Adrenal gland (tissue), 5 donors: ENCODE measurements at regions not wholly inside any gene's neighbourhood (a gene's known extent, or its start where the extent isn't known, plus 50 kb on each side); places are given as distances from the start of the nearest gene placed in this dataset.

ENCODE experiments used
- POLR2A ChIP-seq, 2 donors: fragments of 450-650 bp; IDR thresholded peaks; one replicate each; pipeline ENCODE4 v1.6.1; 2017; ENCODE audit warnings: antibody characterized with exemption in 2 of 2, mild to moderate bottlenecking in 2 of 2, moderate library complexity in 1 of 2
- TF ChIP-seq, protein P1 (sequence below), 6 experiments: fragments of 450-650 bp in 4 of 6; fragments of 200-600 bp in 2 of 6; sonication (generic) in 1 of 6; IDR thresholded peaks; 1 replicate in 5 of 6; 2 replicates in 1 of 6; pipeline versions ENCODE4 v1.5.1 to v1.8.0; 2016 to 2021; ENCODE audit warnings: antibody characterized with exemption in 6 of 6, mild to moderate bottlenecking in 2 of 6, moderate library complexity in 1 of 6
- donor health status: DM: no; HTN: no; CAD: no.

DNA sequence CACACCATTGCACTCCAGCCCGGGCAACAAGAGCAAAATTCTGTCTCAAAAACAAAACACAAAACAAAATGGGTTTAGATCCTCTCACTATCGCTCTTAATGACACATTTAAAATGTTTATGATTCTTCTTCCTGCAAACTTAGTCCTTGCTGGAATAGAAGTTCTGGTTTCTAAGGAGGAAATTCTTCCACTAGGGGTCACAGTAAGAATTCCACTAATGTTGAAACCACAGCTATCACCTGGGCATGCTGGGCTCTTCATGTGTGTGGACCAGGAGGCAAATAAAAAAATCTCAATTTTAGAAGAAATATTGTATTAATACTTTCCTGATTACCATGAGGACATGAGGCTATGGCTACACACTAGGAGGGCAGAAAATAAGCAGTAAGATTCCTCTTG, 915.8 kb downstream of the TYW1 start:
- no peak for TF ChIP-seq POLR2A (IDR thresholded peaks at IDR 0.05)
- TF ChIP-seq, protein P1, sequence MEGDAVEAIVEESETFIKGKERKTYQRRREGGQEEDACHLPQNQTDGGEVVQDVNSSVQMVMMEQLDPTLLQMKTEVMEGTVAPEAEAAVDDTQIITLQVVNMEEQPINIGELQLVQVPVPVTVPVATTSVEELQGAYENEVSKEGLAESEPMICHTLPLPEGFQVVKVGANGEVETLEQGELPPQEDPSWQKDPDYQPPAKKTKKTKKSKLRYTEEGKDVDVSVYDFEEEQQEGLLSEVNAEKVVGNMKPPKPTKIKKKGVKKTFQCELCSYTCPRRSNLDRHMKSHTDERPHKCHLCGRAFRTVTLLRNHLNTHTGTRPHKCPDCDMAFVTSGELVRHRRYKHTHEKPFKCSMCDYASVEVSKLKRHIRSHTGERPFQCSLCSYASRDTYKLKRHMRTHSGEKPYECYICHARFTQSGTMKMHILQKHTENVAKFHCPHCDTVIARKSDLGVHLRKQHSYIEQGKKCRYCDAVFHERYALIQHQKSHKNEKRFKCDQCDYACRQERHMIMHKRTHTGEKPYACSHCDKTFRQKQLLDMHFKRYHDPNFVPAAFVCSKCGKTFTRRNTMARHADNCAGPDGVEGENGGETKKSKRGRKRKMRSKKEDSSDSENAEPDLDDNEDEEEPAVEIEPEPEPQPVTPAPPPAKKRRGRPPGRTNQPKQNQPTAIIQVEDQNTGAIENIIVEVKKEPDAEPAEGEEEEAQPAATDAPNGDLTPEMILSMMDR (IDR thresholded peaks at IDR 0.05), result no peak
